NB4 (cell line): ENCODE measurements at regions not wholly inside any gene's neighbourhood (a gene's known extent, or its start where the extent isn't known, plus 50 kb on each side); places are given as distances from the start of the nearest gene placed in this dataset.

ENCODE experiments used
- DNase-seq: peaks from one replicate; pipeline ENCODE4 v3.0.0; 2010; ENCODE audit warnings: low read depth
- H3K4me3 ChIP-seq: one replicate; pipeline ENCODE4 v1.5.1; 2011; ENCODE audit warnings: mild to moderate bottlenecking, low read depth, low read length, moderate library complexity
- MAX ChIP-seq: IDR thresholded peaks from 2 replicates; pipeline ENCODE4 v1.6.1; 2011; ENCODE audit warnings: low read depth, low read length
- MYC ChIP-seq: IDR thresholded peaks from 2 replicates; pipeline ENCODE4 v1.6.1; 2011; ENCODE audit warnings: low read depth, low read length
- POLR2A ChIP-seq: IDR thresholded peaks from 2 replicates; pipeline ENCODE4 v1.6.1; 2011; ENCODE audit warnings: mild to moderate bottlenecking; ENCODE audit not compliant: insufficient read length; ENCODE audit errors: extremely low read depth
- TF ChIP-seq, protein P1 (sequence below): IDR thresholded peaks from one replicate; pipeline ENCODE4 v1.5.1; 2012; ENCODE audit warnings: low read depth, low read length

DNA sequence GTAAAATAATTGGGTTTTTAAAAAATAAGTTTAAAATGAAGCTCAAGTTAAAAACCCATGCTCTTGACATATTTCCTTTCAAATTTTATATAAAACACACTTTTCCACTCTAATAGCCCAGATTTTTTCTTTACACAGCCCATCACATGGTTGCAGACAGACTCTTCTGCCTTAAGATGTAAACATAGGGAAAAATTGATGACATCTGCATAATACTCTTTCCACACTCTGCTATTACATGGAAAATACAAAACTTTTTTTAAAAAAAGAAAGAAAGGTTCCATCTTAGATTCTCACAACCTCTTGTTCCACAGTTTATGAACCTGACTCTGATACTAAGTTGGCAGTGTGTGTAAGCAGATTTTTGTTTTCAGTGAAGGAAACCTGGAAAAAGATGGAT, 120.8 kb upstream of the ZNF648 start:
- no peak overlapping the region for H3K4me3 ChIP-seq
- no peak for DNase-seq
- TF ChIP-seq MAX (no peak), POLR2A (no peak), MYC (no peak)
- TF ChIP-seq, protein P1, sequence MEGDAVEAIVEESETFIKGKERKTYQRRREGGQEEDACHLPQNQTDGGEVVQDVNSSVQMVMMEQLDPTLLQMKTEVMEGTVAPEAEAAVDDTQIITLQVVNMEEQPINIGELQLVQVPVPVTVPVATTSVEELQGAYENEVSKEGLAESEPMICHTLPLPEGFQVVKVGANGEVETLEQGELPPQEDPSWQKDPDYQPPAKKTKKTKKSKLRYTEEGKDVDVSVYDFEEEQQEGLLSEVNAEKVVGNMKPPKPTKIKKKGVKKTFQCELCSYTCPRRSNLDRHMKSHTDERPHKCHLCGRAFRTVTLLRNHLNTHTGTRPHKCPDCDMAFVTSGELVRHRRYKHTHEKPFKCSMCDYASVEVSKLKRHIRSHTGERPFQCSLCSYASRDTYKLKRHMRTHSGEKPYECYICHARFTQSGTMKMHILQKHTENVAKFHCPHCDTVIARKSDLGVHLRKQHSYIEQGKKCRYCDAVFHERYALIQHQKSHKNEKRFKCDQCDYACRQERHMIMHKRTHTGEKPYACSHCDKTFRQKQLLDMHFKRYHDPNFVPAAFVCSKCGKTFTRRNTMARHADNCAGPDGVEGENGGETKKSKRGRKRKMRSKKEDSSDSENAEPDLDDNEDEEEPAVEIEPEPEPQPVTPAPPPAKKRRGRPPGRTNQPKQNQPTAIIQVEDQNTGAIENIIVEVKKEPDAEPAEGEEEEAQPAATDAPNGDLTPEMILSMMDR: no peak

GRCh38 chr1:182181167-182181572, 119.7 kb upstream of the ZNF648 start:
- TF ChIP-seq MAX (no peak), MYC (no peak), POLR2A (no peak)
- TF ChIP-seq, protein P1: no peak
- DNase-seq: no peak
- no peak overlapping the region for H3K4me3 ChIP-seq

GRCh38 chr1:182175361-182175931, 113.9 kb upstream of the ZNF648 start:
- no peak overlapping the region for H3K4me3 ChIP-seq
- TF ChIP-seq POLR2A (no peak), MYC (0 out of 2 replicates have a peak, but pooled peaks have one; percentile 8)
- peak; percentile 92 for DNase-seq

DNA sequence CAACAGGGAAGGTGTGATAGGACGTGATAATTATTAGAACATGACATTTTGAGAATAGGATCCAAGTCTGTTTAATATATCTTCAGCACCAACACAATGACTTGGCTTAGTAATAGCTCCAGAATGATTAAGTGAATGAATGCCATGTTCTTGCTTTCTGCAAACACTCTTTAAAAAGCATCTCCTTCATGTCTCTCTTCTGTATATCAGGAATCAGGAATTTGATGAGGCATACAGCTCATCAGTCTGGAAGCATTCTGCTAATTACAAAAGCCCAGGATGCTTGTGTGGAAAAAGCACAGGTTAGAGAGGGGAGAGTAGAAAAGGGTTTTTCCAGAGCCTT, 113.0 kb upstream of the ZNF648 start:
- TF ChIP-seq POLR2A (no peak), MAX (no peak), MYC (no peak)
- TF ChIP-seq, protein P1: no peak

GRCh38 chr1:182173808-182174512, 112.4 kb upstream of the ZNF648 start:
- no peak overlapping the region for H3K4me3 ChIP-seq
- no peak for DNase-seq
- TF ChIP-seq POLR2A: no peak

More for the DNA sequence above, 113.0 kb upstream of the ZNF648 start:
- H3K4me3 ChIP-seq: no peak overlapping the region
- no peak for DNase-seq

GRCh38 chr1:182172699-182173098, 111.2 kb upstream of the ZNF648 start:
- H3K4me3 ChIP-seq: no peak overlapping the region
- TF ChIP-seq POLR2A: no peak
- TF ChIP-seq MAX: no peak
- no peak for TF ChIP-seq MYC
- TF ChIP-seq, protein P1: no peak
- DNase-seq: no peak

DNA sequence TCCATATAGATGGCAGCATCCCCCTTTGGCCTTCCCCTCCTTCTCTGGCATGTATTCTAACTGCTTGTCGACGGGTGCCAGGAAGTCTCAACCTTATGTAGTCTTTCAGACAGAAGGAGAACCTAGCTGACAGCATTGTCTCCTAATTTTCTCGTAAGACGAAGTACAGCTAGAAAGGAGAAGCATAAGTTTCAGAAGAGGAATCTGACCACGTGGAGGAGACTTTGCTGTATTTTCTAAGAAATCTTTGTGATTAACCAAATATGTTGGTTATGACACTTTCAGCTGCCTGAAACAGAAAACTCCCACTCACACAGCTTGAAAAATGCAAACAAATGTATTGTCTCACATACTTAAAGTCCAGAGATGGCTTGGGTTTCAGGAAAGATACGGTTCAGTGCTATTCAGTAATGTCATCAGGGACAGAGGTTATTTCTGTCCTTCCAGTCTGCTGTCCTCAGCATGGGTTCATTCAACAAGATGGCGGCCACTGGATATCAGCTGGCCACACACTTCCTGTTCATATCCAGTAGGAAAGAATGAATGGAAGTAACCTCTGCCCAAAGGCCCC, 109.5 kb upstream of the ZNF648 start:
- H3K4me3 ChIP-seq: no peak overlapping the region
- DNase-seq: peak; percentile 85
- TF ChIP-seq MAX: peak; percentile 96
- TF ChIP-seq POLR2A: no peak
- peak; percentile 93 for TF ChIP-seq MYC
